ENCODE measurements at regions not wholly inside any gene's neighbourhood (a gene's known extent, or its start where the extent isn't known, plus 50 kb on each side); places are given as distances from the start of the nearest gene placed in this dataset.

DNA sequence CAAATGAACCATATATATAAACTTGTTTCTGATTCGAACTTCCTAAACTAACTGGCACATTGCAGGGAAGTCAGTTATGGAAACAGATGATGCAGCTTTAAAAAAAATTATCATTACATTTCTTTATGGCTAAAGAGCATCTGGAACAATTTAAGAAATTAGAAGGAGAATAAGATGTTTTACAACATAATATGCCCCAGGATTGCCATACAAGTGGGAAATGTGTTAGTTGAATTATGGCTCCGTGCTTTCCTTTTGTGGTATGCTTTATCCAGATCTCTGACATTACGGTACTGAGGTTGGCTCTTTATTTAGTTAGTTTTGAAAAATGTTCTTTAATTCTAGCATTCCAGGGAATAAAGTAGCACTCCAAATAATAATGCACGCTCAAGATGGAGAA lies 343.0 kb upstream of the ZFP64 start:
- Histone ChIP-seq H3K36me3 (ENCODE audit: control insufficient read depth, insufficient read depth, low read length) (no peaks in the 10 kb centered on the region), H3K4me1 (ENCODE audit: control insufficient read depth, insufficient read depth, low read length) (no peaks in the 10 kb centered on the region), H3K9me3 (ENCODE audit: control insufficient read depth, insufficient read depth, low read depth, low read length) (no peaks in the 10 kb centered on the region), H3K4me3 (ENCODE audit: low read depth in 2 of 2, low read length in 2 of 2) (no peak overlapping the region), H3K27ac (ENCODE audit: low read length) (no peak overlapping the region), H3K27me3 (ENCODE audit: control insufficient read depth, insufficient read depth, low read length) (no peaks in the 10 kb centered on the region; the same call in 1 of the 2 replicates)
- TF ChIP-seq TCF7L2 (IDR thresholded peaks at IDR 0.05; ENCODE audit: low read depth, low read length) (no peak), SIN3A (IDR thresholded peaks at IDR 0.05; ENCODE audit: borderline replicate concordance, insufficient read depth, low read depth, low read length) (no peak), POLR2AphosphoS5 (IDR thresholded peaks at IDR 0.05; ENCODE audit: low read depth, low read length) (no peak)
- TF ChIP-seq, protein P1, sequence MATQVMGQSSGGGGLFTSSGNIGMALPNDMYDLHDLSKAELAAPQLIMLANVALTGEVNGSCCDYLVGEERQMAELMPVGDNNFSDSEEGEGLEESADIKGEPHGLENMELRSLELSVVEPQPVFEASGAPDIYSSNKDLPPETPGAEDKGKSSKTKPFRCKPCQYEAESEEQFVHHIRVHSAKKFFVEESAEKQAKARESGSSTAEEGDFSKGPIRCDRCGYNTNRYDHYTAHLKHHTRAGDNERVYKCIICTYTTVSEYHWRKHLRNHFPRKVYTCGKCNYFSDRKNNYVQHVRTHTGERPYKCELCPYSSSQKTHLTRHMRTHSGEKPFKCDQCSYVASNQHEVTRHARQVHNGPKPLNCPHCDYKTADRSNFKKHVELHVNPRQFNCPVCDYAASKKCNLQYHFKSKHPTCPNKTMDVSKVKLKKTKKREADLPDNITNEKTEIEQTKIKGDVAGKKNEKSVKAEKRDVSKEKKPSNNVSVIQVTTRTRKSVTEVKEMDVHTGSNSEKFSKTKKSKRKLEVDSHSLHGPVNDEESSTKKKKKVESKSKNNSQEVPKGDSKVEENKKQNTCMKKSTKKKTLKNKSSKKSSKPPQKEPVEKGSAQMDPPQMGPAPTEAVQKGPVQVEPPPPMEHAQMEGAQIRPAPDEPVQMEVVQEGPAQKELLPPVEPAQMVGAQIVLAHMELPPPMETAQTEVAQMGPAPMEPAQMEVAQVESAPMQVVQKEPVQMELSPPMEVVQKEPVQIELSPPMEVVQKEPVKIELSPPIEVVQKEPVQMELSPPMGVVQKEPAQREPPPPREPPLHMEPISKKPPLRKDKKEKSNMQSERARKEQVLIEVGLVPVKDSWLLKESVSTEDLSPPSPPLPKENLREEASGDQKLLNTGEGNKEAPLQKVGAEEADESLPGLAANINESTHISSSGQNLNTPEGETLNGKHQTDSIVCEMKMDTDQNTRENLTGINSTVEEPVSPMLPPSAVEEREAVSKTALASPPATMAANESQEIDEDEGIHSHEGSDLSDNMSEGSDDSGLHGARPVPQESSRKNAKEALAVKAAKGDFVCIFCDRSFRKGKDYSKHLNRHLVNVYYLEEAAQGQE (IDR thresholded peaks at IDR 0.05; ENCODE audit: insufficient read depth in 1 of 2, low read depth in 2 of 2, low read length in 1 of 2): no peak
- TF ChIP-seq, protein P2, sequence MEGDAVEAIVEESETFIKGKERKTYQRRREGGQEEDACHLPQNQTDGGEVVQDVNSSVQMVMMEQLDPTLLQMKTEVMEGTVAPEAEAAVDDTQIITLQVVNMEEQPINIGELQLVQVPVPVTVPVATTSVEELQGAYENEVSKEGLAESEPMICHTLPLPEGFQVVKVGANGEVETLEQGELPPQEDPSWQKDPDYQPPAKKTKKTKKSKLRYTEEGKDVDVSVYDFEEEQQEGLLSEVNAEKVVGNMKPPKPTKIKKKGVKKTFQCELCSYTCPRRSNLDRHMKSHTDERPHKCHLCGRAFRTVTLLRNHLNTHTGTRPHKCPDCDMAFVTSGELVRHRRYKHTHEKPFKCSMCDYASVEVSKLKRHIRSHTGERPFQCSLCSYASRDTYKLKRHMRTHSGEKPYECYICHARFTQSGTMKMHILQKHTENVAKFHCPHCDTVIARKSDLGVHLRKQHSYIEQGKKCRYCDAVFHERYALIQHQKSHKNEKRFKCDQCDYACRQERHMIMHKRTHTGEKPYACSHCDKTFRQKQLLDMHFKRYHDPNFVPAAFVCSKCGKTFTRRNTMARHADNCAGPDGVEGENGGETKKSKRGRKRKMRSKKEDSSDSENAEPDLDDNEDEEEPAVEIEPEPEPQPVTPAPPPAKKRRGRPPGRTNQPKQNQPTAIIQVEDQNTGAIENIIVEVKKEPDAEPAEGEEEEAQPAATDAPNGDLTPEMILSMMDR (IDR thresholded peaks at IDR 0.05): no peak
- POLR2A ChIA-PET: no interaction called here
- no TSS peak for BruUV-seq (replicated peaks)
- CTCF ChIA-PET: no interaction called here
- DNase-seq (ENCODE audit: low read depth, low spot score) (no peak), ATAC-seq (no peak)
- intact Hi-C loops (cut with micrococcal nuclease; ENCODE audit: unreplicated experiment) (no loop called here), in situ Hi-C loops (cut with HindIII; ENCODE audit: low pct_unique_long_range_greater_than_20kb, low sequenced_read_pairs) (no loop called here)

DNA sequence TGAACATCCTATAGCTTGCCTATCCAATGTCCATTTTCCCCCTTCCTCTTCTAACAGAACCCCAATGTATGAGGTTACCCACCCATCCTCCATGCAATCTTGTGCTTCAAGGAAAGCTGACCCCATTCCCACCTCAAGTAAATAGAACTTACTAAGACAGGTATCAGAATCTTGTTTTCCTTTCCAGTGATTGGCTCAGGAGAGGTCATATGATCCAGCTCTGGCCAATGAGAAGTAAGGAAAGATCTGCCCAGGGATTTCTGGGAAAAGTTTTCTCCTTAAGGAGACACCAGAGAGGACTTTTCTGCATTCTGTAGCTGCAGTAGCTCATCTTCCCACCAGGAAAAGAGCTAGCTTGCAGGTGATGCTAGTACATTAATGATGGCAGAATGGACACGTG lies 341.8 kb upstream of the ZFP64 start:
- DNase-seq (ENCODE audit: low read depth, low spot score): no peak
- H3K27ac ChIP-seq (ENCODE audit: low read length): no peak overlapping the region
- ChIA-PET POLR2A (no interaction called here), CTCF (no interaction called here)
- no TSS peak for BruUV-seq (replicated peaks)
- intact Hi-C loops (cut with micrococcal nuclease; ENCODE audit: unreplicated experiment) (no loop called here), in situ Hi-C loops (cut with HindIII; ENCODE audit: low pct_unique_long_range_greater_than_20kb, low sequenced_read_pairs) (no loop called here)
- H3K27me3 ChIP-seq (ENCODE audit: control insufficient read depth, insufficient read depth, low read length): no peaks in the 10 kb centered on the region; the same call in 1 of the 2 replicates
- no peaks in the 10 kb centered on the region for H3K36me3 ChIP-seq (ENCODE audit: control insufficient read depth, insufficient read depth, low read length)
- H3K9me3 ChIP-seq (ENCODE audit: control insufficient read depth, insufficient read depth, low read depth, low read length): no peaks in the 10 kb centered on the region
- H3K4me1 ChIP-seq (ENCODE audit: control insufficient read depth, insufficient read depth, low read length): no peaks in the 10 kb centered on the region
- no peak overlapping the region for H3K4me3 ChIP-seq (ENCODE audit: low read depth in 2 of 2, low read length in 2 of 2)
- no peak for ATAC-seq
- TF ChIP-seq POLR2AphosphoS5 (IDR thresholded peaks at IDR 0.05; ENCODE audit: low read depth, low read length) (no peak), SIN3A (IDR thresholded peaks at IDR 0.05; ENCODE audit: borderline replicate concordance, insufficient read depth, low read depth, low read length) (no peak), TCF7L2 (IDR thresholded peaks at IDR 0.05; ENCODE audit: low read depth, low read length) (no peak)
- TF ChIP-seq, protein P2 (IDR thresholded peaks at IDR 0.05): no peak
- TF ChIP-seq, protein P1 (IDR thresholded peaks at IDR 0.05; ENCODE audit: insufficient read depth in 1 of 2, low read depth in 2 of 2, low read length in 1 of 2): no peak
